Caco-2 (cell line): ENCODE measurements at regions not wholly inside any gene's neighbourhood (a gene's known extent, or its start where the extent isn't known, plus 50 kb on each side); places are given as distances from the start of the nearest gene placed in this dataset.

Experiments
- BruUV-seq: library from RNA; stranded (reverse); fragments of 400-500 nt; replicated peaks from 2 replicates; lab custom pipeline; 2021; lab: Mats Ljungman, UMichigan
- CTCF ChIA-PET: fragments of 300-600 bp; sonication (Branson Sonifier 250); formaldehyde crosslinking; loops from one replicate; lab custom pipeline; 2022; ENCODE audit warnings: antibody characterized with exemption; lab: Charles Lee
- POLR2A ChIA-PET: fragments of 300-600 bp; sonication (Branson Sonifier 250); formaldehyde crosslinking; loops from one replicate; lab custom pipeline; 2022; ENCODE audit warnings: antibody characterized with exemption; lab: Charles Lee
- DNase-seq, 2 experiments: peaks; one replicate each; pipeline versions ENCODE4 v3.0.0 to v3.0.0-alpha.2; 2020 to 2022
- H3K27me3 ChIP-seq: replicated peaks from 2 replicates; pipeline ENCODE4 v1.6.0; 2011; ENCODE audit warnings: low read length; ENCODE audit not compliant: control insufficient read depth, insufficient read depth
- H3K36me3 ChIP-seq: 2 replicates; pipeline ENCODE4 v1.5.1; 2011; ENCODE audit warnings: low read length; ENCODE audit not compliant: control insufficient read depth, insufficient read depth
- H3K4me1 ChIP-seq: fragments of 250-450 bp; sonication (Bioruptor Pico); 2 replicates; pipeline ENCODE4 v1.5.1; 2020; ENCODE audit warnings: mild to moderate bottlenecking
- H3K4me3 ChIP-seq: 2 replicates; pipeline ENCODE4 v1.5.1; 2011; ENCODE audit warnings: low read depth, mild to moderate bottlenecking, control low read depth, low read length
- H3K9me3 ChIP-seq: fragments of 250-450 bp; sonication (Bioruptor Pico); 2 replicates; pipeline ENCODE4 v1.5.1; 2020; ENCODE audit warnings: mild to moderate bottlenecking, moderate library complexity
- H3K27ac Mint-ChIP-seq: one replicate; pipeline ENCODE4 v1.8.0; 2022; ENCODE audit warnings: mixed read lengths; ENCODE audit not compliant: unreplicated experiment
- H3K27me3 Mint-ChIP-seq: one replicate; pipeline ENCODE4 v1.8.0; 2022; ENCODE audit warnings: mixed read lengths; ENCODE audit not compliant: insufficient read depth, unreplicated experiment
- H3K36me3 Mint-ChIP-seq: one replicate; pipeline ENCODE4 v1.8.0; 2022; ENCODE audit warnings: mild to moderate bottlenecking, mixed read lengths; ENCODE audit not compliant: insufficient read depth, unreplicated experiment
- H3K4me1 Mint-ChIP-seq: one replicate; pipeline ENCODE4 v1.8.0; 2022; ENCODE audit warnings: low read depth, mixed read lengths; ENCODE audit not compliant: unreplicated experiment
- H3K4me3 Mint-ChIP-seq: one replicate; pipeline ENCODE4 v1.8.0; 2022; ENCODE audit warnings: mild to moderate bottlenecking, moderate library complexity, mixed read lengths; ENCODE audit not compliant: unreplicated experiment
- H3K9me3 Mint-ChIP-seq: one replicate; pipeline ENCODE4 v1.8.0; 2022; ENCODE audit warnings: mixed read lengths; ENCODE audit not compliant: unreplicated experiment
- CTCF ChIP-seq, 2 experiments: fragments of 200-600 bp in 1 of 2; IDR thresholded peaks; 1 replicate in 1 of 2; 2 replicates in 1 of 2; pipeline versions ENCODE4 v1.5.1 to v1.8.0; 2011 to 2022; ENCODE audit warnings: antibody characterized with exemption in 1 of 2, control low read depth in 1 of 2, inconsistent platforms in 1 of 2, low read depth in 1 of 2, low read length in 1 of 2, mild to moderate bottlenecking in 1 of 2, moderate library complexity in 1 of 2; ENCODE audit not compliant: insufficient read depth in 1 of 2, severe bottlenecking in 1 of 2, unreplicated experiment in 1 of 2
- intact Hi-C: fragments of 100-400 bp; cut with micrococcal nuclease; formaldehyde crosslinking; loops from one replicate; pipeline ENCODE4 v1.10.0; 2022; ENCODE audit not compliant: unreplicated experiment

- DNase-seq = no peak
- H3K36me3 Mint-ChIP-seq = no peaks in the 10 kb centered on the region
- H3K27me3 ChIP-seq = no peaks in the 10 kb centered on the region; the same call in 1 of the 2 replicates
- H3K9me3 ChIP-seq = no peaks in the 10 kb centered on the region; the same call in 1 of the 2 replicates
- H3K4me3 Mint-ChIP-seq = no peak overlapping the region
- H3K36me3 ChIP-seq = no peaks in the 10 kb centered on the region
- no TSS peak for BruUV-seq
- intact Hi-C loops = no loop called here
- POLR2A ChIA-PET = no interaction called here
- no peaks in the 10 kb centered on the region for H3K9me3 Mint-ChIP-seq
- H3K4me1 ChIP-seq = no peaks in the 10 kb centered on the region
- H3K4me3 ChIP-seq = no peak overlapping the region
- peaks cover 5% of the 10 kb centered on the region for H3K27me3 Mint-ChIP-seq
- no peak for TF ChIP-seq CTCF (IDR thresholded peaks at IDR 0.05; ENCODE audit: insufficient read depth in 1 of 2, low read depth in 1 of 2, low read length in 1 of 2, severe bottlenecking in 1 of 2, unreplicated experiment in 1 of 2)
- no peaks in the 10 kb centered on the region for H3K4me1 Mint-ChIP-seq
- CTCF ChIA-PET = no interaction called here
- H3K27ac Mint-ChIP-seq = no peak overlapping the region
These were observed 194.7 kb upstream of the FBXO33 start for GRCh38 chr14:39626589-39627576.

GRCh38 chr14:39621678-39622077 lies 189.4 kb upstream of the FBXO33 start:
- no peak overlapping the region for H3K4me3 ChIP-seq
- no peaks in the 10 kb centered on the region for H3K27me3 ChIP-seq
- DNase-seq = no peak
- H3K4me1 ChIP-seq = no peaks in the 10 kb centered on the region
- no peaks in the 10 kb centered on the region for H3K36me3 ChIP-seq
- H3K9me3 Mint-ChIP-seq = no peaks in the 10 kb centered on the region
- H3K36me3 Mint-ChIP-seq = no peaks in the 10 kb centered on the region
- no peaks in the 10 kb centered on the region for H3K4me1 Mint-ChIP-seq
- POLR2A ChIA-PET = no interaction called here
- intact Hi-C loops = no loop called here
- H3K27me3 Mint-ChIP-seq = peaks cover 5% of the 10 kb centered on the region
- TF ChIP-seq CTCF (IDR thresholded peaks at IDR 0.05; ENCODE audit: insufficient read depth in 1 of 2, low read depth in 1 of 2, low read length in 1 of 2, severe bottlenecking in 1 of 2, unreplicated experiment in 1 of 2) = no peak
- H3K9me3 ChIP-seq = no peaks in the 10 kb centered on the region
- H3K27ac Mint-ChIP-seq = no peak overlapping the region
- CTCF ChIA-PET = no interaction called here
- H3K4me3 Mint-ChIP-seq = no peak overlapping the region
- no TSS peak for BruUV-seq

GRCh38 chr14:39621223-39621622 lies 189.0 kb upstream of the FBXO33 start:
- Mint-ChIP-seq H3K27me3 (peaks cover 5% of the 10 kb centered on the region), H3K4me1 (no peaks in the 10 kb centered on the region), H3K9me3 (no peaks in the 10 kb centered on the region), H3K36me3 (no peaks in the 10 kb centered on the region), H3K4me3 (no peak overlapping the region), H3K27ac (no peak overlapping the region)
- no peak for TF ChIP-seq CTCF (IDR thresholded peaks at IDR 0.05; ENCODE audit: insufficient read depth in 1 of 2, low read depth in 1 of 2, low read length in 1 of 2, severe bottlenecking in 1 of 2, unreplicated experiment in 1 of 2)
- ChIA-PET POLR2A (no interaction called here), CTCF (no interaction called here)
- H3K4me3 ChIP-seq = no peak overlapping the region
- H3K4me1 ChIP-seq = no peaks in the 10 kb centered on the region
- H3K27me3 ChIP-seq = no peaks in the 10 kb centered on the region
- no peaks in the 10 kb centered on the region for H3K36me3 ChIP-seq
- BruUV-seq = no TSS peak
- DNase-seq = no peak
- intact Hi-C loops = no loop called here
- H3K9me3 ChIP-seq = no peaks in the 10 kb centered on the region
